ENCODE measurements at regions not wholly inside any gene's neighbourhood (a gene's known extent, or its start where the extent isn't known, plus 50 kb on each side); places are given as distances from the start of the nearest gene placed in this dataset.
"Not testable (repeated sequence)": the region's sequence is repeated elsewhere in the genome, so short reads cannot be mapped to it uniquely, and the experiment has no call there.

DNA sequence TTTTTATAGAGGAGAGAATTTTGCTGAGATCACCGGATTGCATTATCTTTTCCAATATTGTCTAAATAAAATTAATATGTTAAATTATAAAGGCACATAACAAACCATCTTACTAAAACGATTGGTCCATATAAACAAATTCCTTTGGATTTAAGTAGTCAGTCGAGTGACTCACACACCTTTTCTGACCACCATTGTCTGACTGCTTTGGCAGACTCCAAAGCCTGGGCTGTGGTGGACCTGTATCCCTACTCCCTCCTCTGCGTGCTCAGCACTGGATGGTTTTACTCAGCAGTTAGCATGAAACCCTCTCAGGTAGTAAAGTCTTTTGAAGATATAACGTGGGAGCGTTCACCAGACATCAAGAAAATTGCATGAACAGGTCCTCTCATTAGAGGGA lies 134.2 kb downstream of the BCL2L11 start:
- TF ChIP-seq EZH2 (IDR thresholded peaks at IDR 0.05; ENCODE audit: borderline replicate concordance, low read depth, low read length, severe bottlenecking); CTCF (IDR thresholded peaks at IDR 0.05; ENCODE audit: extremely low read depth in 1 of 2, insufficient read depth in 1 of 2, low read depth in 1 of 2, low read length in 2 of 2); POLR2A (IDR thresholded peaks at IDR 0.05; ENCODE audit: low read depth, low read length); POLR2AphosphoS5 (IDR thresholded peaks at IDR 0.05; ENCODE audit: insufficient read depth, low read depth, low read length); FOS (IDR thresholded peaks at IDR 0.05; ENCODE audit: borderline replicate concordance, insufficient read depth, low read length); JUN (IDR thresholded peaks at IDR 0.05; ENCODE audit: borderline replicate concordance, insufficient read depth, insufficient read length, low read depth): not testable (repeated sequence)
- TF ChIP-seq, protein P1, sequence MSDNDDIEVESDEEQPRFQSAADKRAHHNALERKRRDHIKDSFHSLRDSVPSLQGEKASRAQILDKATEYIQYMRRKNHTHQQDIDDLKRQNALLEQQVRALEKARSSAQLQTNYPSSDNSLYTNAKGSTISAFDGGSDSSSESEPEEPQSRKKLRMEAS (IDR thresholded peaks at IDR 0.05; ENCODE audit: insufficient read depth, insufficient read length), result not testable (repeated sequence)
